Panc1 (cell line): ENCODE measurements at regions not wholly inside any gene's neighbourhood (a gene's known extent, or its start where the extent isn't known, plus 50 kb on each side); places are given as distances from the start of the nearest gene placed in this dataset.

Experiments
- ATAC-seq: fragments of 200-7000 bp; cut with Tn5 transposase; 2 replicates; pipeline ENCODE4 v1.9.1; 2020; ENCODE audit warnings: mild to moderate bottlenecking, moderate library complexity
- BruUV-seq: library from RNA; stranded (reverse); fragments of 400-500 nt; replicated peaks from 2 replicates; lab custom pipeline; 2021; lab: Mats Ljungman, UMichigan
- CTCF ChIA-PET: fragments of 300-600 bp; sonication (Branson Sonifier 250); formaldehyde crosslinking; loops from one replicate; lab custom pipeline; 2022; ENCODE audit warnings: antibody characterized with exemption; lab: Charles Lee
- POLR2A ChIA-PET: fragments of 300-600 bp; sonication (Branson Sonifier 250); formaldehyde crosslinking; loops from one replicate; lab custom pipeline; 2022; ENCODE audit warnings: antibody characterized with exemption; lab: Charles Lee
- DNase-seq: peaks from one replicate; pipeline ENCODE4 v3.0.0-alpha.2; 2010; ENCODE audit warnings: low read depth, low spot score
- H3K27ac ChIP-seq: 2 replicates; pipeline ENCODE4 v1.5.1; 2011; ENCODE audit warnings: mild to moderate bottlenecking, low read length, inconsistent platforms
- H3K27me3 ChIP-seq: fragments of 200-500 bp; sonication (Bioruptor generic); 2 replicates; pipeline ENCODE4 v1.6.0; 2014; ENCODE audit warnings: low read length, inconsistent platforms; ENCODE audit not compliant: control insufficient read depth, insufficient read depth
- H3K36me3 ChIP-seq: fragments of 200-500 bp; sonication (Bioruptor generic); 2 replicates; pipeline ENCODE4 v1.5.1; 2014; ENCODE audit warnings: inconsistent platforms, mild to moderate bottlenecking, low read length, moderate library complexity; ENCODE audit not compliant: control insufficient read depth, insufficient read depth
- H3K4me1 ChIP-seq: 2 replicates; pipeline ENCODE4 v1.5.1; 2011; ENCODE audit warnings: inconsistent platforms, mild to moderate bottlenecking, low read length, moderate library complexity; ENCODE audit not compliant: control insufficient read depth, insufficient read depth
- H3K4me3 ChIP-seq, 2 experiments: 2 replicates each; pipeline ENCODE4 v1.5.1; 2011 to 2012; ENCODE audit warnings: low read depth in 2 of 2, low read length in 2 of 2, mild to moderate bottlenecking in 2 of 2, inconsistent platforms in 1 of 2, moderate library complexity in 1 of 2
- H3K9me3 ChIP-seq: fragments of 200-500 bp; sonication (Bioruptor generic); 2 replicates; pipeline ENCODE4 v1.5.1; 2014; ENCODE audit warnings: low read depth, mild to moderate bottlenecking, inconsistent platforms, low read length, moderate library complexity; ENCODE audit not compliant: control insufficient read depth, insufficient read depth
- POLR2AphosphoS5 ChIP-seq: IDR thresholded peaks from 2 replicates; pipeline ENCODE4 v1.6.1; 2012; ENCODE audit warnings: mild to moderate bottlenecking, low read depth, low read length, moderate library complexity
- SIN3A ChIP-seq: IDR thresholded peaks from 2 replicates; pipeline ENCODE4 v1.6.1; 2012; ENCODE audit warnings: low read depth, mild to moderate bottlenecking, low read length, moderate library complexity, borderline replicate concordance; ENCODE audit not compliant: insufficient read depth
- TCF7L2 ChIP-seq: IDR thresholded peaks from 2 replicates; pipeline ENCODE4 v1.6.1; 2011; ENCODE audit warnings: mild to moderate bottlenecking, low read depth, low read length, inconsistent platforms
- in situ Hi-C: cut with HindIII; loops from 2 replicates; pipeline ENCODE4 v1.10.0; 2016; ENCODE audit warnings: low sequenced_read_pairs, low pct_unique_long_range_greater_than_20kb
- intact Hi-C: fragments of 100-400 bp; cut with micrococcal nuclease; formaldehyde crosslinking; loops from one replicate; pipeline ENCODE4 v1.10.0; 2022; ENCODE audit not compliant: unreplicated experiment
- TF ChIP-seq, protein P1 (sequence below), 2 experiments: IDR thresholded peaks; 2 replicates each; pipeline ENCODE4 v1.6.1; 2011 to 2012; ENCODE audit warnings: low read depth in 2 of 2, control low read depth in 1 of 2, low read length in 1 of 2, mild to moderate bottlenecking in 1 of 2, moderate library complexity in 1 of 2; ENCODE audit not compliant: insufficient read depth in 1 of 2
- TF ChIP-seq, protein P2 (sequence below): fragments of 450-650 bp; IDR thresholded peaks from 2 replicates; pipeline ENCODE4 v1.5.1; 2017; ENCODE audit warnings: mild to moderate bottlenecking

DNA sequence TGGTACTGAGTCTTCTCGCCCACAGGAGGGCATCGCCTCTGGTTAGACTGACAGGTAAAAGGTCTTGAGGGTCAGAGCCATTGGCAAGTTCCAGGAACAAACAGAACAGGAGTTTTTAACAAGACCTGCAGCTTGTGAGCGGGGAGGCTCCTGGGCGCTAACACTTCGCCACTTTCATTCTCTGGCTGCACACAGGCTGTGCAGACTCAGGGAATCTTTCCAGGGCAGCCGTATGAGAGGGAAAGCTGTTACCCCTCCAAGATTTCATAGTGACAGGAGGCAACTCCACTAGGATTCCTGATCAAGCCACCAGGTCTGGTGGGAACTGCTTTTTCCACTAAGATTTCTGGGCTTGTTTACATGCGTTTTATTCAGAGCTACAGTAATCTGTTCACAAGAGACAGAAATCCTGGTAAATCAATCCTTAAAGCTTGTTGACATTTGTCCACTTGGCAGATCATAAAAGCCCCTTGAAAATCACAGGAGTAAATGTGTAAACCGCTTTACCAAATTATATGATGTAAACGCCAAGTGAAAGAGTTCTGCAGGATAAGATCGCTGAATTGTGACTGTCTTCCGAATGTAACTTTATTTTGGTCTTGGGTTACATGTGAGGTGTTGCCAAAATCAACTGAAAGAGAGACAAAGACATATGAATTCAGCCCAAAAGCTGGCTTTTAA lies 190.6 kb downstream of the MZT1 start:
- Histone ChIP-seq H3K27me3 (no peaks in the 10 kb centered on the region), H3K4me3 (no peak overlapping the region), H3K9me3 (no peaks in the 10 kb centered on the region), H3K4me1 (no peaks in the 10 kb centered on the region), H3K36me3 (no peaks in the 10 kb centered on the region), H3K27ac (no peak overlapping the region)
- TF ChIP-seq, protein P1, sequence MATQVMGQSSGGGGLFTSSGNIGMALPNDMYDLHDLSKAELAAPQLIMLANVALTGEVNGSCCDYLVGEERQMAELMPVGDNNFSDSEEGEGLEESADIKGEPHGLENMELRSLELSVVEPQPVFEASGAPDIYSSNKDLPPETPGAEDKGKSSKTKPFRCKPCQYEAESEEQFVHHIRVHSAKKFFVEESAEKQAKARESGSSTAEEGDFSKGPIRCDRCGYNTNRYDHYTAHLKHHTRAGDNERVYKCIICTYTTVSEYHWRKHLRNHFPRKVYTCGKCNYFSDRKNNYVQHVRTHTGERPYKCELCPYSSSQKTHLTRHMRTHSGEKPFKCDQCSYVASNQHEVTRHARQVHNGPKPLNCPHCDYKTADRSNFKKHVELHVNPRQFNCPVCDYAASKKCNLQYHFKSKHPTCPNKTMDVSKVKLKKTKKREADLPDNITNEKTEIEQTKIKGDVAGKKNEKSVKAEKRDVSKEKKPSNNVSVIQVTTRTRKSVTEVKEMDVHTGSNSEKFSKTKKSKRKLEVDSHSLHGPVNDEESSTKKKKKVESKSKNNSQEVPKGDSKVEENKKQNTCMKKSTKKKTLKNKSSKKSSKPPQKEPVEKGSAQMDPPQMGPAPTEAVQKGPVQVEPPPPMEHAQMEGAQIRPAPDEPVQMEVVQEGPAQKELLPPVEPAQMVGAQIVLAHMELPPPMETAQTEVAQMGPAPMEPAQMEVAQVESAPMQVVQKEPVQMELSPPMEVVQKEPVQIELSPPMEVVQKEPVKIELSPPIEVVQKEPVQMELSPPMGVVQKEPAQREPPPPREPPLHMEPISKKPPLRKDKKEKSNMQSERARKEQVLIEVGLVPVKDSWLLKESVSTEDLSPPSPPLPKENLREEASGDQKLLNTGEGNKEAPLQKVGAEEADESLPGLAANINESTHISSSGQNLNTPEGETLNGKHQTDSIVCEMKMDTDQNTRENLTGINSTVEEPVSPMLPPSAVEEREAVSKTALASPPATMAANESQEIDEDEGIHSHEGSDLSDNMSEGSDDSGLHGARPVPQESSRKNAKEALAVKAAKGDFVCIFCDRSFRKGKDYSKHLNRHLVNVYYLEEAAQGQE (IDR thresholded peaks at IDR 0.05; ENCODE audit: insufficient read depth in 1 of 2, low read depth in 2 of 2, low read length in 1 of 2) = no peak
- TF ChIP-seq POLR2AphosphoS5 = no peak
- TF ChIP-seq, protein P2, sequence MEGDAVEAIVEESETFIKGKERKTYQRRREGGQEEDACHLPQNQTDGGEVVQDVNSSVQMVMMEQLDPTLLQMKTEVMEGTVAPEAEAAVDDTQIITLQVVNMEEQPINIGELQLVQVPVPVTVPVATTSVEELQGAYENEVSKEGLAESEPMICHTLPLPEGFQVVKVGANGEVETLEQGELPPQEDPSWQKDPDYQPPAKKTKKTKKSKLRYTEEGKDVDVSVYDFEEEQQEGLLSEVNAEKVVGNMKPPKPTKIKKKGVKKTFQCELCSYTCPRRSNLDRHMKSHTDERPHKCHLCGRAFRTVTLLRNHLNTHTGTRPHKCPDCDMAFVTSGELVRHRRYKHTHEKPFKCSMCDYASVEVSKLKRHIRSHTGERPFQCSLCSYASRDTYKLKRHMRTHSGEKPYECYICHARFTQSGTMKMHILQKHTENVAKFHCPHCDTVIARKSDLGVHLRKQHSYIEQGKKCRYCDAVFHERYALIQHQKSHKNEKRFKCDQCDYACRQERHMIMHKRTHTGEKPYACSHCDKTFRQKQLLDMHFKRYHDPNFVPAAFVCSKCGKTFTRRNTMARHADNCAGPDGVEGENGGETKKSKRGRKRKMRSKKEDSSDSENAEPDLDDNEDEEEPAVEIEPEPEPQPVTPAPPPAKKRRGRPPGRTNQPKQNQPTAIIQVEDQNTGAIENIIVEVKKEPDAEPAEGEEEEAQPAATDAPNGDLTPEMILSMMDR = no peak
- no peak for TF ChIP-seq SIN3A
- TF ChIP-seq TCF7L2 = no peak
- CTCF ChIA-PET = no interaction called here
- ATAC-seq (no peak), DNase-seq (no peak)
- in situ Hi-C loops = no loop called here
- intact Hi-C loops = no loop called here
- BruUV-seq = no TSS peak
- POLR2A ChIA-PET = no interaction called here

DNA sequence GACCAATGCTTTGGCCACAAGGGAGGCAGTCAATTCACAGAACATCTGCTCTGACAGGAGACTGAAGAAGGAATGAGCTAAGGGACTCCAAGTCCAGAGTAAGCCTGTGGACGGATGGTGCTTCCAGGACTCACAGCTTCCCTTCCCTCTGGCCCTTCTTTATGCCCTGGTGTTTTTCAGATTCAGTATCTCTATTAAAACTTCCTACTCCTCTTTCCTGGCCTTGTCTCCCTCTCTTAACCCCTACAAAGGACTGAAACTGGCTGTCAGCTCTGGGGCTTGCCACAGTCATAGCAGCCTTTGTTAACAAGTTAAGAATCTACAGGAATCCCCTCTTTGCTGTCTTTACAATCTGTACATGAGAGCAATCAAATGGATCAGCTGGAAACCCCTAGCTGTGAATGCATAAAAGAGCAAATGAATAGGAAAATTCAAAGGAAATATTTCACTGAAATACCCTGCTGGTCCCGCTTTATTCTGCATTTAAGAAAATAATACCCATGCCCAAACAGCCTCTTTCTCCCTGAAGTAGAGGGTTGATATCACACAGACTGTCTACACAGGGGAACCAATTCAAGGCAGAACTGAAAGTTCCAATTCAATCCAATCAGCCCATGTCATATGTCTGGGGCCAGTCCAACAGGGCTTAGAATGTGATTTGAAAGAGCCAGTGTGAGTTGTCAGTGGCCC lies 192.3 kb downstream of the MZT1 start:
- ChIA-PET CTCF (no interaction called here), POLR2A (no interaction called here)
- in situ Hi-C loops (no loop called here), intact Hi-C loops (no loop called here)
- DNase-seq (no peak), ATAC-seq (no peak)
- H3K4me3 ChIP-seq = no peak overlapping the region
- H3K9me3 ChIP-seq = no peaks in the 10 kb centered on the region
- TF ChIP-seq TCF7L2 (no peak), POLR2AphosphoS5 (no peak), SIN3A (no peak)
- TF ChIP-seq, protein P1 (IDR thresholded peaks at IDR 0.05; ENCODE audit: insufficient read depth in 1 of 2, low read depth in 2 of 2, low read length in 1 of 2) = no peak
- TF ChIP-seq, protein P2 = no peak
- H3K4me1 ChIP-seq = no peaks in the 10 kb centered on the region
- BruUV-seq = no TSS peak
- no peak overlapping the region for H3K27ac ChIP-seq
- H3K36me3 ChIP-seq = no peaks in the 10 kb centered on the region
- no peaks in the 10 kb centered on the region for H3K27me3 ChIP-seq
